ENCODE measurements at regions not wholly inside any gene's neighbourhood (a gene's known extent, or its start where the extent isn't known, plus 50 kb on each side); places are given as distances from the start of the nearest gene placed in this dataset.
A peak's percentile ranks its signal among the peaks of the same experiment; 100 is the strongest.

DNA sequence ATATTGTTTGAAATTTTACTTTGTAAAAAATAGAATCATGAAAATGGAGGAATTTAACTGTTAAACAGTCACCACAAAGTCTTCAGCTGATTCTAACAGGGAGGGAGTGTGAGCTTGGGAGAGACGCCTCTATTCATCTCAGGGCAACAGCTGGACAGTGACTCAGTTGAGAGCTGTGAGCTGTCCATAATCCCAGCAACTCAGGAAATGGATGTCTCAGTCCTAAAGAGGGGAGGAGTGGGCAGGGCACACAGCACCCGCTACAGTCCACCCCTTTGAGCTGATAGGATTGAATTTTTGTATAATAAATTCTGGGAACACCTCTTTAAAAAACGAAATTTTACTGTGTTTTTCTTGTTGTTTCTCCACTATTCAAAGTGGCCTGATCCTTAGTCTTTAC lies 255.1 kb upstream of the THUMPD2 start:
- ChIA-PET POLR2A (ENCODE audit: unreplicated experiment) (interaction anchor here (0.5 to 0.9 kb wide), 2 partner anchors 52 to 67 kb away, joined by 3 to 7 read pairs; no protein-coding TSS in a partner anchor), CTCF (interaction anchor here (0.8 to 1.2 kb wide), 4 partner anchors 18 to 121 kb away, joined by 3 read pairs; no protein-coding TSS in a partner anchor)
- peak overlapping the region; percentile 56; the same call in 1 of the 2 replicates for H3K9ac ChIP-seq (ENCODE audit: low read depth, low read length)
- H3K56ac ChIP-seq (ENCODE audit: extremely low read depth, insufficient read depth, low read length): peak overlapping the region; percentile 87; the same call in 1 of the 2 replicates
- H3K79me1 ChIP-seq (ENCODE audit: low read depth in 1 of 2, low read length in 2 of 2): no peaks in the 10 kb centered on the region; a peak in 1 of 4 replicates
- H3K4me3 ChIP-seq (ENCODE audit: insufficient read depth, low read depth, low read length): no peak overlapping the region
- H3K9me1 ChIP-seq (ENCODE audit: insufficient read depth, low read length): peaks cover 3% of the 10 kb centered on the region; the same call in 1 of the 2 replicates
- H2BK120ac ChIP-seq (ENCODE audit: low read depth, low read length): peak overlapping the region; percentile 98
- H3K4ac ChIP-seq (ENCODE audit: low read depth, low read length): peak overlapping the region; percentile 85; the same call in 1 of the 2 replicates
- 0 out of 2 replicates have a peak overlapping the region, but pooled peaks have one; percentile 97 for H2AK5ac ChIP-seq (ENCODE audit: low read depth, low read length)
- peak overlapping the region; percentile 56; the same call in 1 of the 2 replicates for H4K91ac ChIP-seq (ENCODE audit: insufficient read depth, low read depth, low read length)
- peak overlapping the region; percentile 97; the same call in 1 of the 2 replicates for H3K18ac ChIP-seq (ENCODE audit: low read depth, low read length)
- dilution Hi-C loops (cut with HindIII; ENCODE audit: low sequenced_read_pairs, unreplicated experiment) (no loop called here), in situ Hi-C loops (cut with MboI; ENCODE audit: low sequenced_read_pairs) (no loop called here), intact Hi-C loops (cut with micrococcal nuclease) (loop anchor here (5.0 to 10.0 kb wide), 2 partner anchors 97 to 421 kb away; partner anchors contain the start of gene SLC8A1)
- H2AFZ ChIP-seq (replicated peaks; ENCODE audit: low read length, poor library complexity): no peak overlapping the region
- H3K14ac ChIP-seq (replicated peaks; ENCODE audit: low read depth, low read length): peak overlapping the region; percentile 41; the same call in 1 of the 2 replicates
- no peaks in the 10 kb centered on the region for H3K27me3 ChIP-seq (ENCODE audit: control insufficient read depth, insufficient read depth, low read length)
- peak overlapping the region; percentile 96 to 97 for H4K8ac ChIP-seq (ENCODE audit: low read depth in 2 of 2, low read length in 2 of 2)
- no peak overlapping the region for H2AK9ac ChIP-seq (replicated peaks; ENCODE audit: low read depth, low read length, poor library complexity)
- H3K27ac ChIP-seq (ENCODE audit: insufficient read depth, low read length): peak overlapping the region; percentile 77
- no TSS peak for BruUV-seq (replicated peaks)
- no peak overlapping the region for H3K4me2 ChIP-seq (ENCODE audit: low read depth, low read length)
- no CpG with 5 or more reads among the region's 3 CpGs for WGBS, 2 experiments (ENCODE audit: extremely low coverage in 2 of 2, insufficient read length in 1 of 2)
- H3K4me1 ChIP-seq (ENCODE audit: control insufficient read depth, insufficient read depth, low read length): peaks cover 21% of the 10 kb centered on the region
- H2BK20ac ChIP-seq (ENCODE audit: low read depth, low read length): peak overlapping the region; percentile 98
- H4K20me1 ChIP-seq (ENCODE audit: insufficient read depth, low read length): no peaks in the 10 kb centered on the region
- peaks cover 3% of the 10 kb centered on the region; the same call in 1 of the 2 replicates for H3K9me3 ChIP-seq (ENCODE audit: control insufficient read depth, insufficient read depth, low read length)
- H4K5ac ChIP-seq (ENCODE audit: low read depth, low read length): peak overlapping the region; percentile 99; the same call in 1 of the 2 replicates
- peak overlapping the region; percentile 99 for H2BK5ac ChIP-seq (ENCODE audit: low read depth, low read length, poor library complexity, severe bottlenecking)
- peak overlapping the region; percentile 94; the same call in 2 of the 3 replicates for H2BK15ac ChIP-seq (ENCODE audit: low read depth, low read length)
- peak; percentile 82 for ATAC-seq (ENCODE audit: low read depth)
- TF ChIP-seq MAZ (IDR thresholded peaks at IDR 0.05; ENCODE audit: borderline replicate concordance, low read depth, low read length): 0 out of 2 replicates have a peak, but pooled peaks have one; percentile 13
- no peak for TF ChIP-seq MAFK (IDR thresholded peaks at IDR 0.05; ENCODE audit: low read depth, low read length)
- no peaks in the 10 kb centered on the region for H3K36me3 ChIP-seq (ENCODE audit: control insufficient read depth, insufficient read depth, low read length)
- peak; percentile 97 for DNase-seq
- peak overlapping the region; percentile 86; the same call in 1 of the 2 replicates for H3K23ac ChIP-seq (ENCODE audit: low read depth, low read length)
